PC-9 (cell line): ENCODE measurements at regions not wholly inside any gene's neighbourhood (a gene's known extent, or its start where the extent isn't known, plus 50 kb on each side); places are given as distances from the start of the nearest gene placed in this dataset.

Experiments
- BruUV-seq: library from RNA; stranded (reverse); fragments of 400-500 nt; replicated peaks from 2 replicates; lab custom pipeline; 2021; lab: Mats Ljungman, UMichigan
- CTCF ChIA-PET: fragments of 300-600 bp; sonication (Branson Sonifier 250); formaldehyde crosslinking; loops from one replicate; lab custom pipeline; 2022; ENCODE audit warnings: antibody characterized with exemption; lab: Charles Lee
- POLR2A ChIA-PET: fragments of 300-600 bp; sonication (Branson Sonifier 250); formaldehyde crosslinking; loops from one replicate; lab custom pipeline; 2022; ENCODE audit warnings: antibody characterized with exemption; ENCODE audit not compliant: unreplicated experiment; lab: Charles Lee
- DNase-seq, 2 experiments: peaks; one replicate each; pipeline versions ENCODE4 v3.0.0 to v3.0.0-alpha.2; 2015 to 2022; ENCODE audit warnings: mixed read lengths in 1 of 2
- H2AFZ ChIP-seq: fragments of 200-600 bp; sonication (generic); 2 replicates; pipeline ENCODE4 v1.8.1; 2017; ENCODE audit warnings: antibody characterized with exemption
- H3F3A ChIP-seq: fragments of 200-600 bp; sonication (generic); 2 replicates; pipeline ENCODE4 v1.8.1; 2017; ENCODE audit warnings: antibody characterized with exemption, mild to moderate bottlenecking, low read depth; ENCODE audit not compliant: insufficient read depth
- H3K27ac ChIP-seq: fragments of 200-600 bp; sonication (generic); 2 replicates; pipeline ENCODE4 v1.6.1; 2016; ENCODE audit warnings: mixed run types
- H3K27me3 ChIP-seq: fragments of 200-600 bp; sonication (generic); 2 replicates; pipeline ENCODE4 v1.6.1; 2016; ENCODE audit warnings: low read depth, mixed run types; ENCODE audit not compliant: insufficient read depth
- H3K36me3 ChIP-seq: fragments of 200-600 bp; sonication (generic); 2 replicates; pipeline ENCODE4 v1.6.1; 2016; ENCODE audit warnings: low read depth, mixed run types
- H3K4me1 ChIP-seq: fragments of 200-600 bp; sonication (generic); replicated peaks from 2 replicates; pipeline ENCODE4 v1.6.1; 2016; ENCODE audit warnings: mixed run types; ENCODE audit not compliant: insufficient read depth
- H3K4me2 ChIP-seq: fragments of 200-600 bp; sonication (generic); 2 replicates; pipeline ENCODE4 v1.6.1; 2017; ENCODE audit warnings: mixed run types
- H3K4me3 ChIP-seq: fragments of 200-600 bp; sonication (generic); 2 replicates; pipeline ENCODE4 v1.6.1; 2016; ENCODE audit warnings: mixed run types
- H3K79me2 ChIP-seq: fragments of 200-600 bp; sonication (generic); 2 replicates; pipeline ENCODE4 v1.6.1; 2017; ENCODE audit warnings: low read depth, mixed run types
- H3K9me2 ChIP-seq: fragments of 200-600 bp; sonication (generic); 2 replicates; pipeline ENCODE4 v1.8.1; 2017; ENCODE audit warnings: mild to moderate bottlenecking; ENCODE audit not compliant: insufficient read depth
- H3K9me3 ChIP-seq: fragments of 200-600 bp; sonication (generic); 2 replicates; pipeline ENCODE4 v1.8.1; 2016; ENCODE audit warnings: low read depth; ENCODE audit not compliant: insufficient read depth
- H4K20me1 ChIP-seq: fragments of 200-600 bp; sonication (generic); 2 replicates; pipeline ENCODE4 v1.8.1; 2017; ENCODE audit not compliant: insufficient read depth
- CTCF ChIP-seq: fragments of 200-600 bp; sonication (generic); conservative IDR thresholded peaks from 2 replicates; pipeline ENCODE4 v1.6.1; 2017; ENCODE audit warnings: mixed run types, antibody characterized with exemption, mild to moderate bottlenecking, moderate library complexity
- EZH2 ChIP-seq: fragments of 200-600 bp; sonication (generic); IDR thresholded peaks from 2 replicates; pipeline ENCODE4 v1.8.0; 2017; ENCODE audit warnings: antibody characterized with exemption, low read depth
- intact Hi-C: fragments of 100-400 bp; cut with micrococcal nuclease; formaldehyde crosslinking; loops from one replicate; pipeline ENCODE4 v1.10.0; 2022; ENCODE audit not compliant: unreplicated experiment

- no peaks in the 10 kb centered on the region for H3K36me3 ChIP-seq
- no peak overlapping the region for H3K4me3 ChIP-seq
- intact Hi-C loops, result no loop called here
- H3K79me2 ChIP-seq, result no peaks in the 10 kb centered on the region
- ChIA-PET CTCF (no interaction called here), POLR2A (interaction anchor here (0.7 kb wide), 1 partner anchor 80 kb away, joined by 4 read pairs; no protein-coding TSS in a partner anchor)
- H4K20me1 ChIP-seq, result no peaks in the 10 kb centered on the region
- no peak overlapping the region for H3K27ac ChIP-seq
- BruUV-seq, result no TSS peak
- no peak for TF ChIP-seq EZH2
- no peak for TF ChIP-seq CTCF
- H3K4me2 ChIP-seq, result no peak overlapping the region
- H3F3A ChIP-seq, result no peaks in the 10 kb centered on the region
- no peaks in the 10 kb centered on the region for H3K9me3 ChIP-seq
- H2AFZ ChIP-seq, result no peak overlapping the region
- no peaks in the 10 kb centered on the region for H3K4me1 ChIP-seq
- H3K27me3 ChIP-seq, result no peaks in the 10 kb centered on the region
- DNase-seq, result no peak
- H3K9me2 ChIP-seq, result no peaks in the 10 kb centered on the region
These were observed 133.2 kb downstream of the ANXA2 start for GRCh38 chr15:60264566-60264965.

- Histone ChIP-seq H3K4me2 (no peak overlapping the region), H2AFZ (no peak overlapping the region), H3K9me3 (no peaks in the 10 kb centered on the region), H3K27ac (no peak overlapping the region), H3K4me3 (no peak overlapping the region), H4K20me1 (no peaks in the 10 kb centered on the region), H3K9me2 (no peaks in the 10 kb centered on the region), H3F3A (no peaks in the 10 kb centered on the region), H3K79me2 (no peaks in the 10 kb centered on the region), H3K27me3 (no peaks in the 10 kb centered on the region), H3K4me1 (no peaks in the 10 kb centered on the region), H3K36me3 (no peaks in the 10 kb centered on the region)
- ChIA-PET CTCF (no interaction called here), POLR2A (interaction anchor here (0.7 kb wide), 1 partner anchor 81 kb away, joined by 4 read pairs; no protein-coding TSS in a partner anchor)
- intact Hi-C loops, result no loop called here
- BruUV-seq, result no TSS peak
- no peak for DNase-seq
- TF ChIP-seq CTCF, result no peak
- TF ChIP-seq EZH2, result no peak
These were observed 132.7 kb downstream of the ANXA2 start for GRCh38 chr15:60265057-60265456.

GRCh38 chr15:60272623-60273022, 125.2 kb downstream of the ANXA2 start:
- Histone ChIP-seq H3K4me3 (no peak overlapping the region), H3K9me3 (0 out of 2 replicates have a peak, but pooled peaks cover 3% of the 10 kb centered on the region), H4K20me1 (no peaks in the 10 kb centered on the region), H3F3A (no peaks in the 10 kb centered on the region), H2AFZ (no peak overlapping the region), H3K9me2 (no peaks in the 10 kb centered on the region), H3K4me2 (no peak overlapping the region), H3K36me3 (no peaks in the 10 kb centered on the region), H3K27ac (no peak overlapping the region), H3K27me3 (no peaks in the 10 kb centered on the region), H3K4me1 (no peaks in the 10 kb centered on the region), H3K79me2 (no peaks in the 10 kb centered on the region)
- intact Hi-C loops, result no loop called here
- TF ChIP-seq CTCF (no peak), EZH2 (no peak)
- ChIA-PET CTCF (no interaction called here), POLR2A (interaction anchor here (0.7 kb wide), 1 partner anchor 201 kb away, joined by 3 read pairs; no protein-coding TSS in a partner anchor)
- DNase-seq, result no peak
- BruUV-seq, result no TSS peak
